ENCODE measurements at regions not wholly inside any gene's neighbourhood (a gene's known extent, or its start where the extent isn't known, plus 50 kb on each side); places are given as distances from the start of the nearest gene placed in this dataset.

GRCh38 chr10:81040940-81041339 lies 503.2 kb downstream of the SH2D4B start:
- TF ChIP-seq EZH2 (IDR thresholded peaks at IDR 0.05; ENCODE audit: borderline replicate concordance, low read depth, low read length, poor library complexity, severe bottlenecking) (no peak), CTCF (conservative IDR thresholded peaks at IDR 0.05; ENCODE audit: low read depth, low read length) (no peak)

Measured in A673 (cell line).